Body of pancreas (tissue), 4 donors: ENCODE measurements at regions not wholly inside any gene's neighbourhood (a gene's known extent, or its start where the extent isn't known, plus 50 kb on each side); places are given as distances from the start of the nearest gene placed in this dataset.

Source experiments
- POLR2A ChIP-seq, 3 donors: fragments of 450-650 bp; IDR thresholded peaks; one replicate each; pipeline ENCODE4 v1.6.1; 2016; ENCODE audit warnings: antibody characterized with exemption in 3 of 3, mild to moderate bottlenecking in 2 of 3
- TF ChIP-seq, protein P1 (sequence below), 7 experiments: fragments of 450-650 bp in 4 of 7; fragments of 200-600 bp in 3 of 7; sonication (generic) in 3 of 7; IDR thresholded peaks; one replicate each; pipeline ENCODE4 v1.5.1; 2016 to 2019; ENCODE audit warnings: antibody characterized with exemption in 7 of 7

DNA sequence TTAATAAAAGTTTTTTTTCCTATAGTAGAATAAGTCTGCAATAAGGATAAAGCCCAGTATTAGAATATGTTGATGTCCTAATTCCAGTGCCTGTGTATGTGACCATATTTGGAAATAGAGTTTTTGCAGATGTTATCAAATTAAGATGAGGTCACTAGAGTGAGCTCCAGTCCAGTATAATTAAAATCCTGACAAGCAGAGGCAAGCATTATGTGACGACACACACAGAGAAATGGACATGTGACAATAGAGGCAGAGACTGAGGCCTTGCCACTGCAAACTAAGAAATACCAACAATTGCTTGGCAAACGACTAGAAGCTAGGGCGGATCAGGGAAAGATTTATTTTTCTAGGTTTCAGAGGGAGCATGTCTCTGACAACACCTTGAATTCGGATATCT is 216.4 kb upstream of the CYLC2 start:
- TF ChIP-seq, protein P1, sequence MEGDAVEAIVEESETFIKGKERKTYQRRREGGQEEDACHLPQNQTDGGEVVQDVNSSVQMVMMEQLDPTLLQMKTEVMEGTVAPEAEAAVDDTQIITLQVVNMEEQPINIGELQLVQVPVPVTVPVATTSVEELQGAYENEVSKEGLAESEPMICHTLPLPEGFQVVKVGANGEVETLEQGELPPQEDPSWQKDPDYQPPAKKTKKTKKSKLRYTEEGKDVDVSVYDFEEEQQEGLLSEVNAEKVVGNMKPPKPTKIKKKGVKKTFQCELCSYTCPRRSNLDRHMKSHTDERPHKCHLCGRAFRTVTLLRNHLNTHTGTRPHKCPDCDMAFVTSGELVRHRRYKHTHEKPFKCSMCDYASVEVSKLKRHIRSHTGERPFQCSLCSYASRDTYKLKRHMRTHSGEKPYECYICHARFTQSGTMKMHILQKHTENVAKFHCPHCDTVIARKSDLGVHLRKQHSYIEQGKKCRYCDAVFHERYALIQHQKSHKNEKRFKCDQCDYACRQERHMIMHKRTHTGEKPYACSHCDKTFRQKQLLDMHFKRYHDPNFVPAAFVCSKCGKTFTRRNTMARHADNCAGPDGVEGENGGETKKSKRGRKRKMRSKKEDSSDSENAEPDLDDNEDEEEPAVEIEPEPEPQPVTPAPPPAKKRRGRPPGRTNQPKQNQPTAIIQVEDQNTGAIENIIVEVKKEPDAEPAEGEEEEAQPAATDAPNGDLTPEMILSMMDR (IDR thresholded peaks at IDR 0.05): no peak
- no peak for TF ChIP-seq POLR2A (IDR thresholded peaks at IDR 0.05)
